Lower leg skin (tissue), 4 donors: ENCODE measurements at regions not wholly inside any gene's neighbourhood (a gene's known extent, or its start where the extent isn't known, plus 50 kb on each side); places are given as distances from the start of the nearest gene placed in this dataset.

Experiments used
- DNase-seq, 2 donors: peaks; one replicate each; pipeline ENCODE4 v3.0.0-alpha.2; 2019; ENCODE audit warnings: low spot score in 2 of 2
- H3K4me3 ChIP-seq: fragments of 200-600 bp; sonication (generic); 2 replicates; pipeline ENCODE4 v1.5.1; 2017; ENCODE audit warnings: mild to moderate bottlenecking, low read depth; ENCODE audit not compliant: poor library complexity, severe bottlenecking
- POLR2A ChIP-seq, 2 donors: fragments of 450-650 bp; IDR thresholded peaks; one replicate each; pipeline ENCODE4 v1.6.1; 2016 to 2017; ENCODE audit warnings: antibody characterized with exemption in 2 of 2, mild to moderate bottlenecking in 1 of 2, moderate library complexity in 1 of 2
- WGBS, 2 donors: methylation state at CpG; one replicate each; pipeline ENCODE4 v1.1.5; 2018; 5-methylcytosine and 5-hydroxymethylcytosine counted together
- intact Hi-C: fragments of 100-400 bp; cut with DNase I; formaldehyde crosslinking; loops from one replicate; pipeline ENCODE4 v1.15.0; 2023; ENCODE audit warnings: low total_unique reads
- TF ChIP-seq, protein P1 (sequence below), 3 donors: fragments of 450-650 bp; IDR thresholded peaks; one replicate each; pipeline ENCODE4 v1.5.1; 2016; ENCODE audit warnings: antibody characterized with exemption in 3 of 3, mild to moderate bottlenecking in 3 of 3, moderate library complexity in 2 of 3

DNA sequence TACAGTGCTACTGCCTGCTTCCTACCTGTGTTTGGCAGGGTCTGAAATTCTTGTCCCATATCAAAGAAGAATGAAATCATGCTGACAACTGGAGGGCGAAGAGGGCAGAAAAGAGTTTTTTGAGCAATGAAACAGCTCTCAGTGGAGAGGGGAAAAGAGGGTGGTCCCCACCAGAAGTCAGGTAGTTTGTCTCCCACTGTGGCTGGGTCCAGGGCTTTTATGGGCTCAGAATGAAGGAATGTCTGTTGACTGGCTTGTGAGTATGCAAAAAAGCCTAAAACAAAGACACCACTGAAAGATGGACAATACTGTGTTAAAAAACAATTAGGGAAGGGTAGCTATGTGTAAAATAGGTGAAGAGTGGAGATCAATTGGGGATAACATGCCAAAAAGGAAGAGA lies 115.0 kb downstream of the ADAM29 start:
- intact Hi-C loops: no loop called here
- DNase-seq: no peak
- no peak overlapping the region for H3K4me3 ChIP-seq
- WGBS, 2 donors: 78 to 96% methylated on average over 1 of the region's 1 CpG
- TF ChIP-seq POLR2A (IDR thresholded peaks at IDR 0.05): no peak
- TF ChIP-seq, protein P1, sequence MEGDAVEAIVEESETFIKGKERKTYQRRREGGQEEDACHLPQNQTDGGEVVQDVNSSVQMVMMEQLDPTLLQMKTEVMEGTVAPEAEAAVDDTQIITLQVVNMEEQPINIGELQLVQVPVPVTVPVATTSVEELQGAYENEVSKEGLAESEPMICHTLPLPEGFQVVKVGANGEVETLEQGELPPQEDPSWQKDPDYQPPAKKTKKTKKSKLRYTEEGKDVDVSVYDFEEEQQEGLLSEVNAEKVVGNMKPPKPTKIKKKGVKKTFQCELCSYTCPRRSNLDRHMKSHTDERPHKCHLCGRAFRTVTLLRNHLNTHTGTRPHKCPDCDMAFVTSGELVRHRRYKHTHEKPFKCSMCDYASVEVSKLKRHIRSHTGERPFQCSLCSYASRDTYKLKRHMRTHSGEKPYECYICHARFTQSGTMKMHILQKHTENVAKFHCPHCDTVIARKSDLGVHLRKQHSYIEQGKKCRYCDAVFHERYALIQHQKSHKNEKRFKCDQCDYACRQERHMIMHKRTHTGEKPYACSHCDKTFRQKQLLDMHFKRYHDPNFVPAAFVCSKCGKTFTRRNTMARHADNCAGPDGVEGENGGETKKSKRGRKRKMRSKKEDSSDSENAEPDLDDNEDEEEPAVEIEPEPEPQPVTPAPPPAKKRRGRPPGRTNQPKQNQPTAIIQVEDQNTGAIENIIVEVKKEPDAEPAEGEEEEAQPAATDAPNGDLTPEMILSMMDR (IDR thresholded peaks at IDR 0.05): no peak

DNA sequence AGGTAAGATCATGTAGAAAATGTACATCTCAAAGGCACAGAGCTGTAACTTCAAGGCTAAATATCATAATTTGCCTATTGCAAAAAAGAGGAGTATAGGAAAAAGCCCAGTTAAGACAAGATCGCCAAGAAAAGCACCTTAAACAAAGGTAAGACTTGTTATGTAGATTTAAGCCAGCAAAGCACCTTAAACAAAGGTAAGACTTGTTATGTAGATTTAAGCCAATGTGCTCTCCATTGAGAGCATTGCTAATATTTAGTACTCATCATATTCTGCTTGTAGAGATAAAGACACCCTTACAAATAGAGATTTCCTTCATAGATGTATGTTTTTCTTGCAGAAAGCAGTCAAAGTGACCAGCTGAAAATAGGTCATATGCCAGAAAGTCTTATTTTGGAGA lies 115.8 kb downstream of the ADAM29 start:
- intact Hi-C loops: no loop called here
- H3K4me3 ChIP-seq: no peak overlapping the region
- 77 to 83% methylated on average over 1 of the region's 1 CpG for WGBS, 2 donors
- no peak for TF ChIP-seq POLR2A (IDR thresholded peaks at IDR 0.05)
- TF ChIP-seq, protein P1 (IDR thresholded peaks at IDR 0.05): no peak
- DNase-seq: no peak

DNA sequence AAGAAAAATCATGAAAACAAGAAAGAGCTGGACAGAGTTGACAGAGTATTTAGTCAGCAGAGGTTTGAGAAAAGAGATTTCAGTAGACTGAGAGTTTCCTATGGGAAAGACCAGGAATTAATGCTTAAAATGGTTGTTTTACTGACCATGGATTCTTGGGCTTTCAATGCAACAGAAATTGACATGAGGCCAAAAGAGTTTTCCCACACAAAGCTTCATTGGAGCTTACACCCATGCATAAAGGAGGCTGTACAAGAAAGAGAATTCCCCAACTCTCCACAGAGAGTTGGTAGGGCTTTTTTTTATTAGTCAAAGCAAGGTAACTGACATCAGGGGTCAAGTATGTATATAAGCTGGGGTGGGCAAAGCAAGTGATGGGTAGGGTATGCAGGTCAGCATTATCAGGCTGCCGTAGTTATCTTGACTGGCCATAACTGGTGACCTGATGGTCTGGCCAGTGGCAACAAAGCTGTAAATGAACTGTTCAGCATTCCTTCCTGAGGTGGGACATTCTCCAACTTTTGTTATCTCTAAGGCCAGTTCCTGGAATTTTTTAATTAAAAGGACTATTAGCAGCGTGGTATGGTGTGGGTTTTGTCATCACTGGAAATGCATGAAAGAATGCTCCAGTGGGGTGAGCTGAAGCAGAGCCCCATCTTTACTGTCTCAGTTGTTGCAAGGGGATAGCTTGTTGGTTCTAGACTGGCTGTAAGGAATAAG lies 117.0 kb downstream of the ADAM29 start:
- H3K4me3 ChIP-seq: no peak overlapping the region
- intact Hi-C loops: no loop called here
- TF ChIP-seq, protein P1 (IDR thresholded peaks at IDR 0.05): no peak
- no peak for TF ChIP-seq POLR2A (IDR thresholded peaks at IDR 0.05)
- DNase-seq: no peak
- WGBS, 2 donors: 25 to 85% methylated on average over 2 of the region's 2 CpGs

DNA sequence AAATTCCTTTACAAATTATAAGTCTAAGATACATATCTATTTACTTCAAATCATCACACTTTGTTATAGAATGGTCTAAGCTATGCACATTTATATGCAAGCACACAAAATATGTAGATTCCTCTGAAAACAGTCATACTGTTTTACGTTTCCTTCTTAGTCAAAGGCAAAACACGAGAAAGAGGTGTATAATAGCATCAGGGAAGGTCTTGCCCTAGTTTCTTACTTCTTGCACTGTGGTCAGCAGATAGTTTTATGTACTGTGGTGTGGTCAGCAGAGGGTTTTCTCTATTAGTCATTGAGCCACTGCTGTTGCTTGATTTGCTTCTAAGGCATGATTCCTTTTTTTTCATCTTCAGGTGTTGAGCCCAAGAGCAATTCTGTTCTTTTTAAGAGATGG lies 117.7 kb downstream of the ADAM29 start:
- TF ChIP-seq, protein P1 (IDR thresholded peaks at IDR 0.05): no peak
- TF ChIP-seq POLR2A (IDR thresholded peaks at IDR 0.05): no peak
- DNase-seq: no peak
- intact Hi-C loops: no loop called here
- 72 to 74% methylated on average over 2 of the region's 2 CpGs for WGBS, 2 donors
- no peak overlapping the region for H3K4me3 ChIP-seq

DNA sequence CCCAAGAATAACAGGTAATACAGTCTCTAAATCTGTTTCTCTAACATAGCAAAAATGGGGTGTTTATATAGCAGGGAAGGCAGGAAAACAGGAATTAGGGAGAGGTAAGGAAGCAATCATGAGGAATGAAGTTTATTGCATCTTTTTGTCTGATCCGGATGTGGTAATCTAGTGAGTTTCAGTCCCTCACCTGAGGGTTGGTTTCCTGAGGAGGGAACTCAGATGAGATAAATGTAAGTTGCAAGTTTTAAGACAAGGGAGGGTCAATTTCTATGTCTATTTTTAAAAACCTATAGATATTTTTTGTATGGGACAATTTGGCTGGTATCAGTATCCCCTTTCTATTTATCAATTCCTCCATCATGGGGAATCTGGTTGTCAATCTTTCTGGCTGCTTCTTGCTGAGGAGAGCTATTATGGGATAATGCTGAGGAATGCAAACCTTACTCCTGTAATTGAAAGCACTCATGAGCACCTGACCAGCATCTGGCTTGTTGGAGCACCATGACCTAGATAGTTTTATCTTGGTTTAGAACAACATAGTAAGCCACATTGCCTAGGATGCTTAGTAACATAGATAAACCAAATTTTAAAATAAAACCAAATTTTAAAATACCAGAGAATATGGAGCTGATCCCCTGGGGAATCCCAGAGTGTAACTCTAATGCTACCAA lies 130.1 kb downstream of the ADAM29 start:
- TF ChIP-seq, protein P1 (IDR thresholded peaks at IDR 0.05): no peak
- no peak for TF ChIP-seq POLR2A (IDR thresholded peaks at IDR 0.05)
- H3K4me3 ChIP-seq: no peak overlapping the region
- WGBS, 2 donors: 70 to 78% methylated on average over 1 of the region's 1 CpG
- intact Hi-C loops: no loop called here
- DNase-seq: no peak
